ENCODE measurements at regions not wholly inside any gene's neighbourhood (a gene's known extent, or its start where the extent isn't known, plus 50 kb on each side); places are given as distances from the start of the nearest gene placed in this dataset.

DNA sequence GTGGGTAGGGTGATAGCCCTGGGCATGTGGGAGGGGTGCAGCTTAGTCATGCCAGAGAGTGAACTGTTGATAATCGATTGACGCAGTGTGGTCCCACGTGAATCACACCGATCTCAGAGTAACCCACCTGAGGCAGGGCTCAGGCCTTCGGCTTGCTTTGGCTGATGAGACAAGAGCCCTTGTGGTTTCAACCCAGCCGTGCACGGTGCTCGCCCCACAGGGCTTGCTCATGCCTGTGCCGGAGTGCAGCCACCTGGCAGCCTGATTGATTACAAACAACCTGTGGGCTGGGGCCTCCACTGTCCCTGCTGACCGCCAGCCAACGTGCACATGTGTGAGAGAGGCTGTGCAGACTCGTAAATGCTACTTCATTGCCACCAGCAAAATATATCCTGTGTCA, 144.9 kb upstream of the ADARB2 start:
- no peak for DNase-seq (ENCODE audit: low read depth)

DNA sequence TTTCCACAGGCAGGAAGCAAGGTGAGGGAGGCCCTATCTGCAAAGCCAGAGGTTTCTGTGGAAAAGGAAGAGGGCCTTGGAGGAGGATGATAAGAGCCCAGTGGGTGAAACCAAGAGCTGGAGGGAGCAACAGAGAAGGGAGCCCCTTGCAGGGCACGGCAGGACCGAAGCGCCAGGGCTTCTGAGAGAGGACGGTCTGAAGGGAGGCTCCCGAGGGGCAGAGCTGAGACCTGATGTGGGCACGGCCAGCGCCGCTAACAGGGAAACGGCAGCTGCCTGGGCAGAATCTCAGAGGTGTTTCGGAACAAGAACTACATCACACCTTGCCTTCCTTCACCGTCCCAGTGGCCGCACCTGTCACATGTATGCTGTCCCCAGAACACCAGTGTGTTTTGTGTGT, 144.3 kb upstream of the ADARB2 start:
- no peak for DNase-seq (ENCODE audit: low read depth)

DNA sequence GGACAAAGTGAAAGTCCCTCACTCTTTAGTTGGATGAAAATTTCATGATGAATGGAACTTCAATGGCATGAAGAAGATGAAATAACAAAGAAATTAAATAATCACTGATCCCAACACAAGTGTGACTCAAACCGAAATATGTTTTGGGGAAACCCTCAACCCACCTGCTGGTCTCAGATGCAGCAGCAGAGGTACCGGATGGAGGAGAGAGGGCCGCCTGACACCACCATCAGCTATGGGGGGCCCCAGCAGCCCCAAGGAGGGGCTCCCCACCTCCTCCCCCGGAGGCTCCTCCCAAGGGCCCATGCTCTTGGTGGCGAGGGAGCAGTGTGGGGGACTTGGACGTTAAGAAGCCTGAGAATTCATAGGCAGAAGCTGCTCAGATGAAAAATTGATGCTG, 137.2 kb upstream of the ADARB2 start:
- no peak for DNase-seq (ENCODE audit: low read depth)

DNA sequence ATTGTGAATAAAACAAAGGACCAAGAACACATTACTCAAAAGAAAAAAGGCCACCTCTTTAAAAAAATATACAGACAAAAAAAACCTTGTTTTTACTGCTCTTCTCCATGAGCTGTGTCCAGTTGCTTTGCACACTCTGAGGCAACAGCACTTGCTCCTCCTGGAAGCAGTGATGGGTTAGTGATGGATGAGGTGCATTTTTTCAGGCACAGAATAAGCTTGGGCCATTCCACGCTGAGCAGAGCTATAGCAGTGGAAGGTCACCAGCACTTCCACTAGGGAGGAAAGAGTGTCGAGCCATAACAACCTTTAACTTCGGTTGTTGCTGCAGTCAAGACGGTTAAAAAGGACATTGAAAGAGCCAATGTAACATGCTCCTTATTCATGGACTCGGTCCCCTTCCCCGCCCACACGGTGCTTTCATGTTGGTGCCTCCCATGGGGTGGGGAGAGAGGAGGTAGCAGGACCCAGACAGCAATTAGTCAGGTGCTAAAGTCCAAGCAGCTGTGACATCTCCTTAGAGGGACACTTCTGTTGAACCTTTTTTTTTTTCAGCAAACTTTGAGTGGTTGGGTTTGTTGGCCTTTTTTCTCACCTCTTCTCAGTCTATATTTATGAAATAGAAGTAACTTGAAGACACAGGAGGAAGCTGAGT, 136.5 kb upstream of the ADARB2 start:
- no peak for DNase-seq (ENCODE audit: low read depth)

DNA sequence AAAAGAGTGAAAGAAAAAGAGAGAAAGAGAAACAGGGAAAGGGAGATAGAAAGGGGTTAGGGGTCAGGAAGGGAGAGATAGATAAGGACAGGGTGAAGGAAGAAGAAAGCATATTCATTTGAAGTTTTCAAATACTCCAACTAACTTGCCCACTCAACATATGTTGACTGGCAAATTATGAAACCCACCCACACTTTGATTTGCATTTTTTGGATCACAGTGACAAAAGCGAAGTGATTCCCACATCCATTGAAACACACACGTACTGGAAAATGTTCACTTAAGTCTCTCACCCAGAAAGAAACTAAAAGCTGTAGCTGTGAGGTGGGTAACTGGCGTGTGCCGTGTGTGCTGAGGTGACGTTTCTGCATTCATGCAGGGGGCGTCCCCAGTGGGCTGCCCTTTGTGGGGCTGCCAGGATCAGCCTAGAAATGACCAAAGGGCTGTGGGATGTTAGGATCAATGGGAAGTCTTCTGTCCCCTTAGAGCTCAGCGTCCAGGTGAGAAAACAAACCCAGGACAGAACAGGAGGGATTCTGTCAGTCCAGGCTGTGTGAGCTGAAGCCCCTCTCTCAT, 134.9 kb upstream of the ADARB2 start:
- no peak for DNase-seq (ENCODE audit: low read depth)

DNA sequence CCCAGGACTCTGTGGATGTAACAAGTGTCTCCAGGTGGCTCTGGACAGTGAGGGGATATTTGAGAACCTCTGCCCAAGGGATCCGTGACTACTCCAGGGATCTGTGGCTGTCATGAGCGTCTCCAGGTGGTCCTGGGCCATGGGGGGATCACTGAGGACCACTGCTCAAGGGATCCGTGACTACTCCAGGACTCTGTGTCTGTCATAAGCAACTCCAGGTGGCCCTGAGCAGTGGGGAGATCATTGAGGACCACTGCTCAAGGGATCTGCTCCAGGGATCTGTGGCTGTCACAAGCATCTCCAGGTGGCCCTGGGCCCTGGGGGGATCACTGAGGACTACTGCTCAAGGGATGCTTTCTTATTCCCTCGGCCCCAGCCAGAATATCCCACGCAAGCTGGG, 133.2 kb upstream of the ADARB2 start:
- DNase-seq (ENCODE audit: low read depth): no peak

DNA sequence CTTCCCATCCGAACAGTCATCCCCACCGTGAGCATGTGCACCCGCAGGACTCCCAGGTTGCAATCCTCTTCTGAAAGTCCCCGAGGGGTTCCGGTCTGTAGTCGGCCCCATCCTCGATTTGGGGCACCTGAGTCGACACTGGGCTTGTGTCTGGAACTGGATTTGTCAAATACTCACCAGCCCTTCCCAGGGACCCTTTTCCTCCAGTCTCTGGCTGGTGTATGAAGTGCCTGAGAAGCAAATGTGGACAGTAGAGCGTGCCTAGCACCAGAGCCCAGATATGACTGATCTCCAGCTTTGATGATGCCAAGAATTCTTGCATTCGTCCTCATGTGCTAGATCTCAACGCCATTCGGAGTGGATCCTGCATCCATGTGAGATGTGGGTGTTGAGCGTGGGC, 132.5 kb upstream of the ADARB2 start:
- DNase-seq (ENCODE audit: low read depth): no peak

DNA sequence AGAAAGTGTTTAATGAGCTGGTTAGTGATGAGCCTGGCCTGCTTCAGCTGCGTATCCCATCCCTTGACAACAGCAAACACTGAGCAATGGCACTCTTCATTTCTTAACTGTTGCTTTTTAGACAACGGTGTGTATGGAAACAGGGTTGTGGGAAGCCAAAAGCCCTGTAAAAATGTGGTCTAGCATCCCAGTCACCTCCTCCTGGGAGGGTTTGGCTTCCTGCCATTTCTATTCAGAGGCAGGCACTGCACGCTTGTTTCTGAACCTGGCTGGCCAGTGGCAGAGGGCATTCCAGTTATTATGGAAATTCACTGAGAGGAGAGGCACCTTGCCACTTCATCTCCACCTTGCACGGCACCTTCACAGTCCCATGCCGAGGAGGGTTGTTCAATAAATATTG, 123.0 kb upstream of the ADARB2 start:
- DNase-seq (ENCODE audit: low read depth): no peak

DNA sequence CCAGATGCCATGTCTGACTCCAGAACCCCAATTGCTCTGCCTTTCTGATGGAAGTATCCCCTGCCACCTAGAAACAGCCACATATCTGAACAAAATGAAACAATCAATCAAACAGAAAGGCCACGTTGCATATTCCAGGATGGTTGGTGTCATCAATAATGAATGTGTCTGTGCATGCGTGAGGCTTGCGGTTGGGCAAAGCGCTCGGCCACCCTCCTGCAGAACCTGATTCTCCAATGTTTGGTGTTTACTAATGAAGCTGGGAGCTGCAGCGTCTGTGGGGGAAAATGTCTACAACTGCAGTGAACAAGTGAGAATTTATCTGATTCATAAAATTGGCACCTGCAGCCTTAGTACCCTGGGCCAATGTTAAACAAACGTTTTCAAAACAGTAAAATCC, 121.2 kb upstream of the ADARB2 start:
- no peak for DNase-seq (ENCODE audit: low read depth)

DNA sequence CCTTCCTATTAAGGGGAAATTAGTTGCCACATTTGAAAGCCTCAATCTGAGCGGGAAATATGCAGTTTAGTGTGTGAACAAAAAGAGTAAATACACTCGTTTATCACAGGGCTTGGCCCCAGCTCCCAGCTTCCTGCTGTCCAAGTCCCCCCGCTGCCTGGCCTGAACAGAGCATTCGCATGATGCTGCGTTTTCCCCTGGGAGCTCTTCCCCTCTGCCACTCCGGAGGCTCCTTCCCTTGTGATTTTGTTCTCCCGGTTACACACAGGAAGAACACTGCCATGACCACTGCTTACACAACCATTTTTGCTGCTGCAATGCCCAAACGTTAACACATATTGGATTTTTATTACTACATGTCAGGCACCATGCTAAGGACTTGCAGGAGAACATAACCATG, 120.7 kb upstream of the ADARB2 start:
- DNase-seq (ENCODE audit: low read depth): no peak

DNA sequence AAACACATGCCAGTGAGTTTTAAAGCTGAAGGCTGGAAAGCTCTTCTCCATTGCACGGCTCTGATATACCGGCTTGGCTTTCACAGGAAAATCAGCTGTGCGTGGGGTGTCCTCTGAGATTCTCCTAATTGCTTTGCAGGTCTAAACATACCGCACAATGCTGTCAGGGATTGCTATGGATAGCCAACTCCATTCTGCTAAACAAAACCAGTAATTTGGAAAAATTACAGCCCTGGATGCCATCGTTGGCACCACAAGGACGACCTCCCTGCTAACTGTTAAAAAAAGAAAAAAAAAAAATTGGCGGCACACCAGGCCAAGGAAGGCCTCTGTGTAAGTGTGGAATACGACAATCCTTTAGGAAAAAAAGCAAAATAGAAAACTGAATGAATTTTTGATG, 118.6 kb upstream of the ADARB2 start:
- DNase-seq (ENCODE audit: low read depth): no peak

DNA sequence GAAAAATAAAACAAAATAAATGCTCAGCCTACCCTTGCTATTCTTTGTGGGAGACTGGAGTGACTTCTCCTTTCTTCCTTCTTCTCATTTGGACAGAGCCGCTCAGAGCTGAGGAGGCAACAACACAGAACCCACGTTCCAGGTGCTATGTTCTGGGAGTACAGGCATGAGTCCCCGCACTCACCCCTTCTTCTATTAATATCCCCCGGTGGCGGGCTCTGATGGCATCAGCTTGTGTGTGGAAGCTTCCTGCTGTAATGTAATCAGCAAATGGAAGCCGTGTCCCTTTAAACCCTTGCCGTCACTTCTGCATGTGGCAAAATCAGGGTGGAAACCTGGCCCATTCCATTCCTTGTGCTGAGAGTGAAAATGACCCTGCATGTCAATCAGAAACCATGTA, 116.9 kb upstream of the ADARB2 start:
- no peak for DNase-seq (ENCODE audit: low read depth)

DNA sequence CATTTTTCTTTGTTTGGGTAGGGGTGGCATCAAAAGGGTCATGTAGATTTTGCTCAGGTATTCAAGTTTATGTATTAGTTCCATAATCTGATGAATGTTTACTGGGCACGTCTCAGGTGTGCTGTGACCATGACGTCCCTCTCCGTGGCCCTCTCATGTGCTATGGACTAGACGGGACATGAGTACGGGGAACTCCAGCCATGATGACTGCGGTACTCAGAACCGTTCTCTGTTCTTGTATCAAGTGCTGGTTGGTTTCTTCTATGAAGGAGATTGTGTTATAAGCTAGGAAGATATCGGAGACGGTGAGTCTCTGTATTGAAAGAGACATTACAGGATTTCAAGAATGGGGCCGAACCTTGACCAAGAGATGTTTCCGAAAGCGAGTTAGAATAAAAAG, 116.5 kb upstream of the ADARB2 start:
- no peak for DNase-seq (ENCODE audit: low read depth)

DNA sequence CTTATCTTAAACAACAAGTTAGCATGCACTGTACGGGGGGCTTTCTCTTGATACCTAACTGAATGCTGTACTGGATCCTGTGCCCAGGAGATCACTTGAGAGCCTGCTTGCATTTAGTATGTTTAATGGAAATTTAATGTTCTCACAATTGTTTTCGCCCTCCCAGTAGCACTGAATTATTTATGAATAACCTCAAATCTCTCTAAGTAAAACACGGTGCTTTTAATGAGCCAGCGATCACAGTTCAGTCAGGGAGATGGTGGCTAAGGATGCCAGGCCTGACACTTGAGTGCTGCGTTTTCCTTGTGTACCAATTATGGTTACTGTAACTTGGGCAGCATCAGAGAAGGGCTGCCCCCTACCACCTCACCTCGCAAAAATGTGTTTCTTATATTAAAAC, 115.5 kb upstream of the ADARB2 start:
- no peak for DNase-seq (ENCODE audit: low read depth)

DNA sequence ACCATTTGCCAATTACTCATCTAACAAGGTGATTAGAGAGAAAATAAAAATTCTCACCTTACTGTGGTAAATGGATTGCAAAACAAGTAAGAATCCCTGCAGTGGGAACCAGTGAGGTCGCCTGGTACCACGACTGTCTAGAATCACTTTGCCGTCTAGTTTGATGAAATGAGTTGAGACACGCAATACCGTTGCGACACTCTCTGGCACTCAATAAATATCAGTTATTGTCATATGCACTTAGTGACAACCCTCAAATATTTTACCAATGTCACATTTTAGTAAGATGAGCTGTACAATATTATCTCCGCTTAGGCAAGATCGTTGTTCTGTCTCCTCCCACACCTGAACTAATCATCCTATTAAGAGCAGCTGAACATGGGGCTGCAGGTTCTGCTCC, 114.4 kb upstream of the ADARB2 start:
- no peak for DNase-seq (ENCODE audit: low read depth)

DNA sequence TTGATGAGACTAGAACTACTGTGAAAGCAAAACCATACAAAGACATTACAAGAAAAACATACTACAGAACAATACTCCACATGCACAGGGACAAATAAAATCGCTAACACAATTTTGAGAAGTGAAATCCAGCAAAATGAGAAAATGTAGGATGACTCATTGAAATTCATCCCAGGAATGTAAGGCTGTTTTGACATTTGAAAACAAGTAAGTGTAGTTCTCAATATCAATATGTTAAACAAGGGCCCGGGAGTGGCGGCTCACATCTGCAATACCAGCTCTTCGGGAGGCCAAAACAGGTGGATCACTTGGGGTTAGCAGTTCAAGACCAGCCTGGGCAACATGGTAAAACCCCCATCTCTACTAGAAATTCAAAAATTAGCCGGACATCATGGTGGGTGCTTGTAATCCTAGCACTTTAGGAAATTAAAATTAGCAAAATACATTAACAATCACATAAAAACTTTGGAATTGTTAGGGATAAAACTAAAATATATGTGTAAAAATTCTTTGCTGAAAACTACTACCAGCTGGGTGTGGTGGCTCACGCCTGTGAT, 113.7 kb upstream of the ADARB2 start:
- no peak for DNase-seq (ENCODE audit: low read depth)

DNA sequence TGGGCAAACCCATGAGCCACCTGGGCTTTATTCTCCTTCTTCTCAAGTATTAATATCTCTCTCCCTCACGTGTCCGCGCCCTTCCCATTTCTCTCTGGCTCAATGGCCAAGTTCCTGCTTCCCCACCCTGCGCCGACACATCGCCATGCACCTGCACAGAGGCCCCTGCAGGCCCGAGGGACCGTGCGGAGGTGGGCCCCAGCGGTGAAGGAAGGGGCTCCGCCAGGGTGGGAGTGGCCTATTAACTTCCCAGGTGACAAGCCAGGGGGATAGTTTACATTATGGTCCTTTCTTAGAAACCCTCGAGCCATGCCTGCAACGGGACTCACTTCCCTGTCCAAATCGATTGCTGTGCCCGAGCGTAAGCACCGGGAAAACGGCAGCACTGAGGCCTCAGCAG, 110.0 kb upstream of the ADARB2 start:
- DNase-seq (ENCODE audit: low read depth): no peak

DNA sequence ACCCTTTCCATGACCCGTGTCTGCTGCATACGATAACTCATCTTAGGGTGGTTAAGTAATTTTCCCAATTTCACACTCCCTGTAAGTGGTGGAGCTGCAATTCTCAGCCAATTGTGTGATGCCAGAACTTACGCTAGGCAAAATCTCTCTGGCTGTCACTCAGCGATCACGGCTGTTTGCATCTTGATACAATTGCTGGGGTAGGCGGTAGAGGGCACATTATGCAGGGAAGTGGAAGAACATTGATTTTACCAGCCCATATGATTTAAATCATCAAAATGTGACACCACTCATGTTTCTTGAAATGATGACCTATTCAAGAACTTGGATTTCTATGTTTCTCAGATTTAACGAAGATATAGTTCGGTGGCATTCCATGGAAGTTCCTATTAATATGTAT, 108.7 kb upstream of the ADARB2 start:
- no peak for DNase-seq (ENCODE audit: low read depth)

DNA sequence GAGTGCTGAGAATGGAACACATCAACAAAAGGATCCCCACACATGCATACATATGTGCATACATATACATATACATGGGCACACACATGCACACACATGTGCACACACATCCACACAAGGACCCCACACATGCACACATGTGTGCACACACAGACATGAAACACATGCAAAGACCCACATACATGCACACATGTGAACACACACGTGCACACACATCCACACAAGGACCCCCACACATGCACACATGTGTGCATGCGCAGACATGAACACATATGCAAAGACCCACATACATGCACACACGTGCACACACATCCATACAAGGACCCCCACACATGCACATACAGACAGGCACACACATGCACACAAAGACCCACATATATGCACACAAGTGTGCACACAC, 104.4 kb upstream of the ADARB2 start:
- no peak for DNase-seq (ENCODE audit: low read depth)

DNA sequence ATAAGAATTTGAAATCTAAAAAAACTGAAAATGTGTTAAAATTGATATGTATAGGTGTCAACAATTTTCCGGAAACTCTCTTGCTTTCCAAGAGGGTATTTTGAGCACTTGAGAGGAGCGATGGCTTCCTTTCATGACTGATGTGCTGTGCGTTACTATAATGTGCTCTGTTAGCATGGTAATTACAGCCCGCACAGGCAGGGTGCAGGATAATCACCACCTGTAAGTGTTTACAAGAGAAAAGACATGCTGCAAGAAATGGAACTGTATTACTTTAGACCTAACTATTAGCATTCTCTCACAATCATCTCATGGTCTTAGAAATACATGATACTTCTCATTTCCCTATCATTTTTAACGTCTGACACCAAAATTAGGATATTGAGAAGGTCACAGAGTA, 92.4 kb upstream of the ADARB2 start:
- DNase-seq (ENCODE audit: low read depth): no peak

DNA sequence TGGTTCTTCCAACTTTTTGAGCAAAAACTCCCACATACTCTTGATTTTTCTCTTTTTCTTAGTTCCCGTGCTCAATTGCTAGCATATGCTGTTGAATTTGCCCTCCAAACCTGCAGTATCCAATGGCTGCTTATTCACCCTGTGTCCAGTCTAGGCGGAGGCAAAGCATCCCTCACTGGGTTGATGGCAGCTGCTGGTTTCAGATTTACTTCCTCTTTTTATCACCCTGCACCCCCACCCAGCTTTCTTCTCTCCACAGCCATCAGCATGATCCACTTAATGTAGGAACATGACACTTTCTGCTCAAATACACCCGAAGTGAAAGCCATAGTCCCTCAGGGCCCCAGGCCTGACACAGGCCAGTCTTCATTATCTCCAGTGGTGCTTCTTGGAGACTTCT, 87.6 kb upstream of the ADARB2 start:
- no peak for DNase-seq (ENCODE audit: low read depth)

DNA sequence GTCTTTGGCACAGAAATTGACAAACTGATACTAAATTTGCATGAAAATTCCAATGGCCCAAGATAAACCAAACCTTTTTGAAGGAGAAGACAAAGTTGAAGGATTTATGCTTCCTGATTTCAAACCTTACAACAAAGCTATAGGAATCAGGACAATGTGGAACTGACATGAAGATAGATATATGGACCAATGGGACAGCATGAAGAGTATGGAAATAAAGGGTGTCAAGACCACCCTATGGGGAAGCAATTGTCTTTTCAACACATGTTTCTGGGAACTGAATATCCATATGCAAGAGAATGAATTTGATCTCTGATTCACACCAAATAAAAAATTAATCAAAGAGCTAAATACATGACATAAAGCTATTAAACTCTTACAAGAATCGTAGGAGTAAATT, 77.2 kb upstream of the ADARB2 start:
- DNase-seq (ENCODE audit: low read depth): no peak

DNA sequence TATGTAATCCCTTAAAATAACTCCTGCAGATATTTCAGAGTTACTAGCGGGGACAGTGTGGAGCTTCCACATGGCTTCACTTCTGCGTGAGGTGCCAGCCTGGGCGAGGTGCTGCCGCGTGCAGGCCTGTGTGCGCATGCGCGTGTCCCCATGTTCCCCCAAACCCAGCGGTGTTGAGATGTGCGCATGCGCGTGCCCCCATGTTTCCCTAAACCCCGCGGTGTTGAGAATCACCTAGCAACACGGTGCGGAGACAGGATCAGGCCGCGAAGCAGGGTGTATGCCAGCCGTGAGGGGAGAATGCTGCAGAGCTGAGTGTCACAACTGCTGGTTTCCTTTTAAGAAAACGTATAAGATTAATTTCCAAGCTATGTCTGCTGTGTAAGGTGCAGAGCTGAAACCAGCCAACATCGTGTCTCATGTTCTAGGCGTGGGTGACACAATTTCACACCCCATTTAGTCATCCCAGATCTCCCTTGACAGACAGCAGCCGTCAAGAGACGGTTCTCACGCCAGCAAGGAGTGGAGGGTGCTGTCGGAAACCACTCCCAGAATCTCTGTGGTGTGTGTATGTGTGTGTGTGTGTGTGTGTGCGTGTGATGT, 71.9 kb upstream of the ADARB2 start:
- DNase-seq (ENCODE audit: low read depth): no peak

DNA sequence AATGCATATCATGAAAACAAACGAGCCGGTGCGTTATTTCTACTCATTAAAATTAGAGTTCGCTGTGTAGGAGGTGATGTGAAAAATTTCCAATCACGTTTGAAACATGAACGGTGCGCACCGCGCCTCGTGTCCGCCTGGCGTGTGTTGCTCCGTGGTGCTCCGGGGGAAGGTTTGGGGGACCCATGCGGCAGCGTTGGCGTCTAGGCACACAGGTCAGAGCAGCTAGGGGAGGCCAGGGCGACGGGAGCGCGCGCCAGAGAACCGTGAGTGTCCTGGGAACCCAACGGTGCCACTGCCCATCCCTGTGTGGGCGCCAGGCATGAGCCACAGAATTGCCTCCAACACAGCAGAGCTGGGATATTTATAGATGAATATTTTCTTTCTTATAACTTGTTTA, 70.6 kb upstream of the ADARB2 start:
- DNase-seq (ENCODE audit: low read depth): no peak
